ENCODE measurements at regions not wholly inside any gene's neighbourhood (a gene's known extent, or its start where the extent isn't known, plus 50 kb on each side); places are given as distances from the start of the nearest gene placed in this dataset.

DNA sequence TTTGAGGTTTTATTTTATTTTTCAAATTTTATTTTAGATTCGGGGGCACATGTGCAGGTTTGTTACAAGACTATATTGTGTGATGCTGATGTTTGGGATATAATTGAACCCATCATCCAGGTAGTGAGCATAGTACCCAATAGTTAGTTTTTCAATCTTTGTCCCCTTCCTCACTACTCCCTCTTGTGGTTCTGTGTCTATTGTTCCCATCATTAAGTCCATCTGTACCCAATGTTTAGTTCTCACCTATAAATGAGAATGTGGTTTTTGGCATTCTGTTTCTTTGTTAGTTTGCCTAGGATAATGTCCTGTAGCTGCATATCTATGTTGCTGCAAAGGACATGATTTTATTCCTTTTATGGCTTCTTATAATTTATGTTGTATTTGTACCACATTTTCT, 767.2 kb upstream of the ADGRL3 start:
- 80% methylated on average over 1 of the region's 1 CpG for WGBS (ENCODE audit: low lambda C conversion rate, missing lambda C conversion rate)
- Histone ChIP-seq H3K79me2 (no peaks in the 10 kb centered on the region), H3K4me1 (ENCODE audit: insufficient read depth) (no peaks in the 10 kb centered on the region), H3K9me3 (ENCODE audit: low read depth) (no peaks in the 10 kb centered on the region), H3K4me2 (no peak overlapping the region), H3K36me3 (replicated peaks; ENCODE audit: insufficient read depth, low read depth) (no peaks in the 10 kb centered on the region), H3K27me3 (no peaks in the 10 kb centered on the region), H3K9me2 (replicated peaks; ENCODE audit: insufficient read depth) (no peaks in the 10 kb centered on the region), H3K27ac (no peak overlapping the region), H3K4me3 (no peak overlapping the region), H2AFZ (no peak overlapping the region), H4K20me1 (ENCODE audit: insufficient read depth, poor library complexity, severe bottlenecking) (no peaks in the 10 kb centered on the region)
- TF ChIP-seq EZH2phosphoT487 (IDR thresholded peaks at IDR 0.05; ENCODE audit: low read depth, severe bottlenecking, unreplicated experiment): no peak
- TF ChIP-seq, protein P1, sequence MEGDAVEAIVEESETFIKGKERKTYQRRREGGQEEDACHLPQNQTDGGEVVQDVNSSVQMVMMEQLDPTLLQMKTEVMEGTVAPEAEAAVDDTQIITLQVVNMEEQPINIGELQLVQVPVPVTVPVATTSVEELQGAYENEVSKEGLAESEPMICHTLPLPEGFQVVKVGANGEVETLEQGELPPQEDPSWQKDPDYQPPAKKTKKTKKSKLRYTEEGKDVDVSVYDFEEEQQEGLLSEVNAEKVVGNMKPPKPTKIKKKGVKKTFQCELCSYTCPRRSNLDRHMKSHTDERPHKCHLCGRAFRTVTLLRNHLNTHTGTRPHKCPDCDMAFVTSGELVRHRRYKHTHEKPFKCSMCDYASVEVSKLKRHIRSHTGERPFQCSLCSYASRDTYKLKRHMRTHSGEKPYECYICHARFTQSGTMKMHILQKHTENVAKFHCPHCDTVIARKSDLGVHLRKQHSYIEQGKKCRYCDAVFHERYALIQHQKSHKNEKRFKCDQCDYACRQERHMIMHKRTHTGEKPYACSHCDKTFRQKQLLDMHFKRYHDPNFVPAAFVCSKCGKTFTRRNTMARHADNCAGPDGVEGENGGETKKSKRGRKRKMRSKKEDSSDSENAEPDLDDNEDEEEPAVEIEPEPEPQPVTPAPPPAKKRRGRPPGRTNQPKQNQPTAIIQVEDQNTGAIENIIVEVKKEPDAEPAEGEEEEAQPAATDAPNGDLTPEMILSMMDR (IDR thresholded peaks at IDR 0.05; ENCODE audit: poor library complexity): no peak
- TF ChIP-seq EZH2 (IDR thresholded peaks at IDR 0.05; ENCODE audit: borderline replicate concordance): no peak
- DNase-seq (ENCODE audit: low spot score): no peak

DNA sequence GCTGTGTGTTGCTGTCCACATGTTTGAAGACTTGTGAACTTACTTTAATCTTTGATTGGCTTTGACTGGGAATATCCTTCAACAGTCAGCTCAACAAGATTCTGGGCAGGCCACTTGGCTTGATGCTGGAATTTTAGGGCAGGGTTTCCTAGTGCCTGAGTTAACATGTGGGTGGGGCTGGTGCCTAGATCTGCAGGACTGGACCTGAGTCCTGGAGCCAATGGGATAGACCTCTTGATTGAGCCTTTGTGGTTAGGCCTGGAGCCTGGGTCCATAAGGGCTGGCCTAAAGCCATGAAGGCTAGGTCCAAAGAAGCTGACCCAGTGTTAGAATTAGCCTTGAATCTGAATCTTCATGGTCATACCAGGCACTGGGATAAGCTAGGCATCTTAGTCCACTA, 757.1 kb upstream of the ADGRL3 start:
- Histone ChIP-seq H3K36me3 (replicated peaks; ENCODE audit: insufficient read depth, low read depth) (no peaks in the 10 kb centered on the region), H2AFZ (no peak overlapping the region), H3K27me3 (no peaks in the 10 kb centered on the region), H3K4me2 (no peak overlapping the region), H3K27ac (no peak overlapping the region), H4K20me1 (ENCODE audit: insufficient read depth, poor library complexity, severe bottlenecking) (no peaks in the 10 kb centered on the region), H3K4me3 (no peak overlapping the region), H3K4me1 (ENCODE audit: insufficient read depth) (no peaks in the 10 kb centered on the region), H3K79me2 (no peaks in the 10 kb centered on the region), H3K9me2 (replicated peaks; ENCODE audit: insufficient read depth) (no peaks in the 10 kb centered on the region), H3K9me3 (ENCODE audit: low read depth) (no peaks in the 10 kb centered on the region)
- DNase-seq (ENCODE audit: low spot score): no peak
- TF ChIP-seq EZH2 (IDR thresholded peaks at IDR 0.05; ENCODE audit: borderline replicate concordance) (no peak), EZH2phosphoT487 (IDR thresholded peaks at IDR 0.05; ENCODE audit: low read depth, severe bottlenecking, unreplicated experiment) (no peak)
- TF ChIP-seq, protein P1 (IDR thresholded peaks at IDR 0.05; ENCODE audit: poor library complexity): no peak

DNA sequence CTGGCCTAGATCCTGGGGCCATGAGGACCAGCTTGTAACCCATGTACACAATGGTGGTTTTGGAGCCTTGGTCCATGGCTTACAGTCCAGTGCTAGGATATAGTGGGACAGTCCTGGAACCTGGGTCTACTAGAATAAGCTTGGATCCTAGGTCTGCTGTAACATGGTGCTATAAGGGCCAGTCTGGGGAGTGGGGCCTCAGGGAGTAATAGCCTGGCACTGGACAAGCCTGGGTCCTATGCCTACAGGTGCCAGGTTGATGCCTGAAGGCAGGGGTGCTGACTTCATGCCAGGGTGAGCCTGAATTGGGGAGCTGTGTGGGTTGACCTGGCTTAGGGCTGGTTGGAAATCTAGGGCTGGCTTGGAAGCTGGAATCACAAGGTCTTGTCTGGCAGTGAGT, 756.3 kb upstream of the ADGRL3 start:
- H2AFZ ChIP-seq: no peak overlapping the region
- H3K9me2 ChIP-seq (replicated peaks; ENCODE audit: insufficient read depth): no peaks in the 10 kb centered on the region
- no peak for TF ChIP-seq EZH2 (IDR thresholded peaks at IDR 0.05; ENCODE audit: borderline replicate concordance)
- no peak for TF ChIP-seq EZH2phosphoT487 (IDR thresholded peaks at IDR 0.05; ENCODE audit: low read depth, severe bottlenecking, unreplicated experiment)
- TF ChIP-seq, protein P1 (IDR thresholded peaks at IDR 0.05; ENCODE audit: poor library complexity): no peak
- H3K79me2 ChIP-seq: no peaks in the 10 kb centered on the region
- no peaks in the 10 kb centered on the region for H3K27me3 ChIP-seq
- H3K36me3 ChIP-seq (replicated peaks; ENCODE audit: insufficient read depth, low read depth): no peaks in the 10 kb centered on the region
- H3K4me3 ChIP-seq: no peak overlapping the region
- H3K4me2 ChIP-seq: no peak overlapping the region
- no peaks in the 10 kb centered on the region for H3K4me1 ChIP-seq (ENCODE audit: insufficient read depth)
- no peaks in the 10 kb centered on the region for H3K9me3 ChIP-seq (ENCODE audit: low read depth)
- no peak overlapping the region for H3K27ac ChIP-seq
- no peaks in the 10 kb centered on the region for H4K20me1 ChIP-seq (ENCODE audit: insufficient read depth, poor library complexity, severe bottlenecking)
- no peak for DNase-seq (ENCODE audit: low spot score)

DNA sequence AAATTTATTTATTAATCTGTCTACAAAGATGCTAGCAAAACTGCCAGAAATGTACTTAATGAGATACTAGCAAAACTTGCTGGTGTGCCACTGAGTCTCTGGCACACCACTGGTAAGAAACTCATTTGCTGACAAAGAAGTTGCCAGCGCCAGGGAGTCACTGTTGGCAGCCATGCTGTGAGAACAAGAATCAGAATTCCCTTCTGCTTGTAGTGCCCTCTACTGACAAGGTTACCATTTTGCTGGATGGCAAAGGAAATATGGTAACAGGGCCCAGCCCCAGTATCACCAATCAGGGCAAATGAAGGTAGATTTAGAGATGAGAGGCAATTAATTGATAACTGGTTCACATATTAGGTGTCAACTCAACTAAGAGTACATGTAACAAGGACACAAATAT, 750.1 kb upstream of the ADGRL3 start:
- Histone ChIP-seq H3K4me3 (no peak overlapping the region), H3K9me2 (replicated peaks; ENCODE audit: insufficient read depth) (no peaks in the 10 kb centered on the region), H4K20me1 (ENCODE audit: insufficient read depth, poor library complexity, severe bottlenecking) (no peaks in the 10 kb centered on the region), H3K79me2 (no peaks in the 10 kb centered on the region), H3K4me1 (ENCODE audit: insufficient read depth) (no peaks in the 10 kb centered on the region), H3K36me3 (replicated peaks; ENCODE audit: insufficient read depth, low read depth) (no peaks in the 10 kb centered on the region), H3K27me3 (no peaks in the 10 kb centered on the region), H3K4me2 (no peak overlapping the region), H2AFZ (no peak overlapping the region), H3K9me3 (ENCODE audit: low read depth) (no peaks in the 10 kb centered on the region), H3K27ac (no peak overlapping the region)
- no peak for DNase-seq (ENCODE audit: low spot score)
- 82% methylated on average over 1 of the region's 1 CpG for WGBS (ENCODE audit: low lambda C conversion rate, missing lambda C conversion rate)
- TF ChIP-seq, protein P1 (IDR thresholded peaks at IDR 0.05; ENCODE audit: poor library complexity): no peak
- TF ChIP-seq EZH2 (IDR thresholded peaks at IDR 0.05; ENCODE audit: borderline replicate concordance) (no peak), EZH2phosphoT487 (IDR thresholded peaks at IDR 0.05; ENCODE audit: low read depth, severe bottlenecking, unreplicated experiment) (no peak)

All from hepatocyte (in vitro differentiated cells).